Keratinocyte (primary cell): ENCODE measurements at regions not wholly inside any gene's neighbourhood (a gene's known extent, or its start where the extent isn't known, plus 50 kb on each side); places are given as distances from the start of the nearest gene placed in this dataset.

Experiments used
- DNase-seq: peaks from one replicate; pipeline ENCODE4 v3.0.0-alpha.2; 2011; ENCODE audit warnings: low read depth, missing footprints, low spot score
- FAIRE-seq: peaks from 2 replicates; lab custom pipeline; 2011; peaks lifted over from hg19 to GRCh38; lab: Jason Lieb, UNC
- H2AFZ ChIP-seq: 2 replicates; pipeline ENCODE4 v1.6.0; 2012; ENCODE audit warnings: low read length, control low read depth, inconsistent platforms; ENCODE audit not compliant: control insufficient read depth
- H3K27ac ChIP-seq: 2 replicates; pipeline ENCODE4 v1.5.1; 2011; ENCODE audit warnings: low read length; ENCODE audit not compliant: control insufficient read depth, insufficient read depth
- H3K27me3 ChIP-seq: 3 replicates; pipeline ENCODE4 v1.6.0; 2011; ENCODE audit warnings: low read length; ENCODE audit not compliant: control insufficient read depth, insufficient read depth; ENCODE audit errors: extremely low read depth
- H3K36me3 ChIP-seq, 2 experiments: 2 replicates in 1 of 2; 3 replicates in 1 of 2; pipeline ENCODE4 v1.5.1; 2011; ENCODE audit warnings: low read length in 2 of 2, mild to moderate bottlenecking in 1 of 2; ENCODE audit not compliant: control insufficient read depth in 2 of 2, insufficient read depth in 2 of 2; ENCODE audit errors: extremely low read depth in 1 of 2
- H3K4me1 ChIP-seq: 3 replicates; pipeline ENCODE4 v1.5.1; 2011; ENCODE audit warnings: low read length; ENCODE audit not compliant: control insufficient read depth, insufficient read depth; ENCODE audit errors: extremely low read depth
- H3K4me2 ChIP-seq: 3 replicates; pipeline ENCODE4 v1.6.0; 2011; ENCODE audit warnings: low read depth, low read length; ENCODE audit not compliant: control insufficient read depth, insufficient read depth; ENCODE audit errors: extremely low read depth
- H3K4me3 ChIP-seq, 3 experiments: fragments of 200-600 bp in 1 of 3; sonication (generic) in 1 of 3; 2 replicates in 2 of 3; 3 replicates in 1 of 3; pipeline ENCODE4 v1.5.1; 2011 to 2016; ENCODE audit warnings: low read length in 3 of 3, mild to moderate bottlenecking in 3 of 3, control low read depth in 2 of 3, inconsistent platforms in 1 of 3, low read depth in 1 of 3, mixed read lengths in 1 of 3, mixed run types in 1 of 3, moderate library complexity in 1 of 3; ENCODE audit not compliant: control insufficient read depth in 2 of 3, insufficient read depth in 2 of 3; ENCODE audit errors: extremely low read depth in 1 of 3
- H3K79me2 ChIP-seq: 2 replicates; pipeline ENCODE4 v1.6.0; 2012; ENCODE audit warnings: low read length; ENCODE audit not compliant: control insufficient read depth, insufficient read depth
- H3K9ac ChIP-seq: 3 replicates; pipeline ENCODE4 v1.6.0; 2011; ENCODE audit warnings: low read length; ENCODE audit not compliant: control insufficient read depth, insufficient read depth; ENCODE audit errors: extremely low read depth
- H3K9me1 ChIP-seq: 3 replicates; pipeline ENCODE4 v1.6.0; 2011; ENCODE audit warnings: low read length; ENCODE audit not compliant: control insufficient read depth, insufficient read depth; ENCODE audit errors: extremely low read depth
- H3K9me3 ChIP-seq: 2 replicates; pipeline ENCODE4 v1.5.1; 2012; ENCODE audit warnings: low read depth, low read length; ENCODE audit not compliant: control insufficient read depth
- H4K20me1 ChIP-seq: 3 replicates; pipeline ENCODE4 v1.6.0; 2011; ENCODE audit warnings: low read length; ENCODE audit not compliant: control insufficient read depth, insufficient read depth; ENCODE audit errors: extremely low read depth
- CTCF ChIP-seq, 3 experiments: IDR thresholded peaks in 1 of 3; conservative IDR thresholded peaks in 1 of 3; optimal IDR thresholded peaks in 1 of 3; 2 replicates in 2 of 3; 3 replicates in 1 of 3; pipeline versions ENCODE3 to v1.5.1; 2011; ENCODE audit warnings: low read length in 3 of 3, mild to moderate bottlenecking in 3 of 3, moderate library complexity in 2 of 3, control low read depth in 1 of 3, inconsistent platforms in 1 of 3; ENCODE audit not compliant: insufficient read depth in 2 of 3; ENCODE audit errors: extremely low read depth in 1 of 3
- EZH2 ChIP-seq: IDR thresholded peaks from one replicate; pipeline ENCODE4 v1.6.1; 2012; ENCODE audit warnings: inconsistent platforms, mild to moderate bottlenecking, low read length, moderate library complexity
- dilution Hi-C: fragments of 300-500 bp; cut with MboI; formaldehyde crosslinking; loops from one replicate; pipeline ENCODE4 v1.7.0; 2020; ENCODE audit warnings: low sequenced_read_pairs; ENCODE audit not compliant: extremely low pct_ligation_motif_present

- no peaks in the 10 kb centered on the region for H4K20me1 ChIP-seq
- no peaks in the 10 kb centered on the region for H3K36me3 ChIP-seq
- no peak overlapping the region for H3K4me3 ChIP-seq
- no peaks in the 10 kb centered on the region for H3K9me1 ChIP-seq
- no peaks in the 10 kb centered on the region for H3K79me2 ChIP-seq
- no peak for FAIRE-seq
- H3K27me3 ChIP-seq, result no peaks in the 10 kb centered on the region
- H3K27ac ChIP-seq, result no peak overlapping the region
- DNase-seq, result no peak
- H3K4me1 ChIP-seq, result no peaks in the 10 kb centered on the region
- dilution Hi-C loops, result no loop called here
- no peak overlapping the region for H2AFZ ChIP-seq
- H3K9me3 ChIP-seq, result no peaks in the 10 kb centered on the region
- H3K9ac ChIP-seq, result no peak overlapping the region
- no peak for TF ChIP-seq EZH2
- TF ChIP-seq CTCF (optimal IDR thresholded peaks at IDR 0.05 in 1 of 3, IDR thresholded peaks at IDR 0.05 in 1 of 3, conservative IDR thresholded peaks at IDR 0.05 in 1 of 3; ENCODE audit: extremely low read depth in 1 of 3, insufficient read depth in 2 of 3, low read length in 3 of 3), result no peak
- H3K4me2 ChIP-seq, result no peak overlapping the region
These were observed 93.7 kb upstream of the BACH2 start for GRCh38 chr6:90390379-90390778.

- FAIRE-seq (no peak), DNase-seq (no peak)
- no peak overlapping the region for H3K4me3 ChIP-seq
- H3K36me3 ChIP-seq, result no peaks in the 10 kb centered on the region
- H3K9me1 ChIP-seq, result no peaks in the 10 kb centered on the region
- H3K9ac ChIP-seq, result no peak overlapping the region
- no peaks in the 10 kb centered on the region for H3K79me2 ChIP-seq
- H2AFZ ChIP-seq, result no peak overlapping the region
- H3K4me2 ChIP-seq, result no peak overlapping the region
- no peaks in the 10 kb centered on the region for H3K9me3 ChIP-seq
- no peak overlapping the region for H3K27ac ChIP-seq
- H4K20me1 ChIP-seq, result no peaks in the 10 kb centered on the region
- no peaks in the 10 kb centered on the region for H3K4me1 ChIP-seq
- dilution Hi-C loops, result no loop called here
- no peak for TF ChIP-seq EZH2
- no peak for TF ChIP-seq CTCF (optimal IDR thresholded peaks at IDR 0.05 in 1 of 3, IDR thresholded peaks at IDR 0.05 in 1 of 3, conservative IDR thresholded peaks at IDR 0.05 in 1 of 3; ENCODE audit: extremely low read depth in 1 of 3, insufficient read depth in 2 of 3, low read length in 3 of 3)
- no peaks in the 10 kb centered on the region for H3K27me3 ChIP-seq
These were observed 91.8 kb upstream of the BACH2 start for GRCh38 chr6:90388395-90388794.
